ENCODE measurements at regions not wholly inside any gene's neighbourhood (a gene's known extent, or its start where the extent isn't known, plus 50 kb on each side); places are given as distances from the start of the nearest gene placed in this dataset.
"Not testable (repeated sequence)": the region's sequence is repeated elsewhere in the genome, so short reads cannot be mapped to it uniquely, and the experiment has no call there.

GRCh38 chr20:29744071-29744470, 1513.4 kb upstream of the DEFB115 start:
- H3K9me3 ChIP-seq (ENCODE audit: control insufficient read depth, low read length): no peaks in the 10 kb centered on the region
- no peaks in the 10 kb centered on the region for H3K4me1 ChIP-seq (ENCODE audit: control insufficient read depth, insufficient read depth, low read length, poor library complexity, severe bottlenecking)
- DNase-seq: no peak
- no peaks in the 10 kb centered on the region for H3K36me3 ChIP-seq (ENCODE audit: control insufficient read depth, insufficient read depth, low read length)
- no peak overlapping the region for H3K4me3 ChIP-seq (ENCODE audit: insufficient read depth, low read depth, low read length, poor library complexity, severe bottlenecking)
- H3K27ac ChIP-seq (ENCODE audit: insufficient read depth, low read length, poor library complexity, severe bottlenecking): no peak overlapping the region
- H3K27me3 ChIP-seq (replicated peaks; ENCODE audit: control insufficient read depth, insufficient read depth, low read length, poor library complexity, severe bottlenecking): no peaks in the 10 kb centered on the region

GRCh38 chr20:29745534-29746245, 1511.8 kb upstream of the DEFB115 start:
- H3K36me3 ChIP-seq (ENCODE audit: control insufficient read depth, insufficient read depth, low read length); H3K27ac ChIP-seq (ENCODE audit: insufficient read depth, low read length, poor library complexity, severe bottlenecking); H3K9me3 ChIP-seq (ENCODE audit: control insufficient read depth, low read length); H3K27me3 ChIP-seq (replicated peaks; ENCODE audit: control insufficient read depth, insufficient read depth, low read length, poor library complexity, severe bottlenecking); DNase-seq; H3K4me1 ChIP-seq (ENCODE audit: control insufficient read depth, insufficient read depth, low read length, poor library complexity, severe bottlenecking); H3K4me3 ChIP-seq (ENCODE audit: insufficient read depth, low read depth, low read length, poor library complexity, severe bottlenecking): not testable (repeated sequence)

- DNase-seq: no peak
- no peaks in the 10 kb centered on the region for H3K27me3 ChIP-seq (replicated peaks; ENCODE audit: control insufficient read depth, insufficient read depth, low read length, poor library complexity, severe bottlenecking)
- no peaks in the 10 kb centered on the region for H3K36me3 ChIP-seq (ENCODE audit: control insufficient read depth, insufficient read depth, low read length)
- no peaks in the 10 kb centered on the region for H3K9me3 ChIP-seq (ENCODE audit: control insufficient read depth, low read length)
- no peaks in the 10 kb centered on the region for H3K4me1 ChIP-seq (ENCODE audit: control insufficient read depth, insufficient read depth, low read length, poor library complexity, severe bottlenecking)
- no peak overlapping the region for H3K4me3 ChIP-seq (ENCODE audit: insufficient read depth, low read depth, low read length, poor library complexity, severe bottlenecking)
- H3K27ac ChIP-seq (ENCODE audit: insufficient read depth, low read length, poor library complexity, severe bottlenecking): no peak overlapping the region
These were observed 1507.1 kb upstream of the DEFB115 start for GRCh38 chr20:29750268-29750899.

GRCh38 chr20:29752644-29753425, 1504.6 kb upstream of the DEFB115 start:
- H3K27ac ChIP-seq (ENCODE audit: insufficient read depth, low read length, poor library complexity, severe bottlenecking); H3K27me3 ChIP-seq (replicated peaks; ENCODE audit: control insufficient read depth, insufficient read depth, low read length, poor library complexity, severe bottlenecking); H3K4me1 ChIP-seq (ENCODE audit: control insufficient read depth, insufficient read depth, low read length, poor library complexity, severe bottlenecking); DNase-seq; H3K9me3 ChIP-seq (ENCODE audit: control insufficient read depth, low read length); H3K4me3 ChIP-seq (ENCODE audit: insufficient read depth, low read depth, low read length, poor library complexity, severe bottlenecking); H3K36me3 ChIP-seq (ENCODE audit: control insufficient read depth, insufficient read depth, low read length): not testable (repeated sequence)

GRCh38 chr20:29753426-29753746, 1504.1 kb upstream of the DEFB115 start:
- H3K4me3 ChIP-seq (ENCODE audit: insufficient read depth, low read depth, low read length, poor library complexity, severe bottlenecking); H3K9me3 ChIP-seq (ENCODE audit: control insufficient read depth, low read length): not testable (repeated sequence)

GRCh38 chr20:29753879-29754278, 1503.6 kb upstream of the DEFB115 start:
- H3K9me3 ChIP-seq (ENCODE audit: control insufficient read depth, low read length); H3K27me3 ChIP-seq (replicated peaks; ENCODE audit: control insufficient read depth, insufficient read depth, low read length, poor library complexity, severe bottlenecking); H3K4me3 ChIP-seq (ENCODE audit: insufficient read depth, low read depth, low read length, poor library complexity, severe bottlenecking); H3K4me1 ChIP-seq (ENCODE audit: control insufficient read depth, insufficient read depth, low read length, poor library complexity, severe bottlenecking); H3K27ac ChIP-seq (ENCODE audit: insufficient read depth, low read length, poor library complexity, severe bottlenecking); H3K36me3 ChIP-seq (ENCODE audit: control insufficient read depth, insufficient read depth, low read length); DNase-seq: not testable (repeated sequence)

More at GRCh38 chr20:29753426-29753746, 1504.1 kb upstream of the DEFB115 start:
- not testable (repeated sequence) for H3K27ac ChIP-seq (ENCODE audit: insufficient read depth, low read length, poor library complexity, severe bottlenecking); H3K36me3 ChIP-seq (ENCODE audit: control insufficient read depth, insufficient read depth, low read length); H3K4me1 ChIP-seq (ENCODE audit: control insufficient read depth, insufficient read depth, low read length, poor library complexity, severe bottlenecking); DNase-seq; H3K27me3 ChIP-seq (replicated peaks; ENCODE audit: control insufficient read depth, insufficient read depth, low read length, poor library complexity, severe bottlenecking)

- not testable (repeated sequence) for H3K9me3 ChIP-seq (ENCODE audit: control insufficient read depth, low read length)
These were observed 1501.5 kb upstream of the DEFB115 start for GRCh38 chr20:29755854-29756498.

GRCh38 chr20:29756664-29757063, 1500.8 kb upstream of the DEFB115 start:
- Histone ChIP-seq H3K4me3 (ENCODE audit: insufficient read depth, low read depth, low read length, poor library complexity, severe bottlenecking) (no peak overlapping the region), H3K4me1 (ENCODE audit: control insufficient read depth, insufficient read depth, low read length, poor library complexity, severe bottlenecking) (no peaks in the 10 kb centered on the region), H3K36me3 (ENCODE audit: control insufficient read depth, insufficient read depth, low read length) (no peaks in the 10 kb centered on the region), H3K9me3 (ENCODE audit: control insufficient read depth, low read length) (no peaks in the 10 kb centered on the region), H3K27me3 (replicated peaks; ENCODE audit: control insufficient read depth, insufficient read depth, low read length, poor library complexity, severe bottlenecking) (no peaks in the 10 kb centered on the region), H3K27ac (ENCODE audit: insufficient read depth, low read length, poor library complexity, severe bottlenecking) (no peak overlapping the region)
- DNase-seq: no peak

More at GRCh38 chr20:29755854-29756498, 1501.5 kb upstream of the DEFB115 start:
- DNase-seq; H3K27ac ChIP-seq (ENCODE audit: insufficient read depth, low read length, poor library complexity, severe bottlenecking); H3K36me3 ChIP-seq (ENCODE audit: control insufficient read depth, insufficient read depth, low read length); H3K4me1 ChIP-seq (ENCODE audit: control insufficient read depth, insufficient read depth, low read length, poor library complexity, severe bottlenecking); H3K4me3 ChIP-seq (ENCODE audit: insufficient read depth, low read depth, low read length, poor library complexity, severe bottlenecking); H3K27me3 ChIP-seq (replicated peaks; ENCODE audit: control insufficient read depth, insufficient read depth, low read length, poor library complexity, severe bottlenecking): not testable (repeated sequence)

- H3K4me3 ChIP-seq (ENCODE audit: insufficient read depth, low read depth, low read length, poor library complexity, severe bottlenecking); H3K27me3 ChIP-seq (replicated peaks; ENCODE audit: control insufficient read depth, insufficient read depth, low read length, poor library complexity, severe bottlenecking); H3K27ac ChIP-seq (ENCODE audit: insufficient read depth, low read length, poor library complexity, severe bottlenecking); H3K36me3 ChIP-seq (ENCODE audit: control insufficient read depth, insufficient read depth, low read length); DNase-seq; H3K9me3 ChIP-seq (ENCODE audit: control insufficient read depth, low read length); H3K4me1 ChIP-seq (ENCODE audit: control insufficient read depth, insufficient read depth, low read length, poor library complexity, severe bottlenecking): not testable (repeated sequence)
These were observed 1495.7 kb upstream of the DEFB115 start for GRCh38 chr20:29761621-29762385.
